Neural cell (in vitro differentiated cells): ENCODE measurements at regions not wholly inside any gene's neighbourhood (a gene's known extent, or its start where the extent isn't known, plus 50 kb on each side); places are given as distances from the start of the nearest gene placed in this dataset.

Experiments used
- H2AFZ ChIP-seq: fragments of 200-600, 300-800 bp; sonication (generic), shearing (Covaris generic); 2 replicates; pipeline ENCODE4 v1.6.0; 2014; ENCODE audit warnings: low read depth, mild to moderate bottlenecking, antibody characterized with exemption, low read length, moderate library complexity
- H3F3A ChIP-seq: fragments of 200-600 bp; shearing (Covaris generic); 2 replicates; pipeline ENCODE4 v1.6.1; 2016; ENCODE audit warnings: mild to moderate bottlenecking, moderate library complexity, mixed read lengths, antibody characterized with exemption, low read length; ENCODE audit not compliant: insufficient read depth, poor library complexity, severe bottlenecking
- H3K27ac ChIP-seq: fragments of 200-600, 300-800 bp; sonication (generic), shearing (Covaris generic); 2 replicates; pipeline ENCODE4 v1.5.1; 2014; ENCODE audit warnings: mild to moderate bottlenecking, low read length, moderate library complexity
- H3K27me3 ChIP-seq: fragments of 300-800, 200-600 bp; sonication (generic), shearing (Covaris generic); 2 replicates; pipeline ENCODE4 v1.6.0; 2014; ENCODE audit warnings: mild to moderate bottlenecking, low read depth, low read length, moderate library complexity; ENCODE audit not compliant: insufficient read depth
- H3K36me3 ChIP-seq: fragments of 300-800, 200-600 bp; sonication (generic), shearing (Covaris generic); 2 replicates; pipeline ENCODE4 v1.5.1; 2014; ENCODE audit warnings: mild to moderate bottlenecking, antibody characterized with exemption, low read length, moderate library complexity; ENCODE audit not compliant: insufficient read depth
- H3K4me2 ChIP-seq: fragments of 300-800, 200-600 bp; sonication (generic), shearing (Covaris generic); 2 replicates; pipeline ENCODE4 v1.6.0; 2014; ENCODE audit warnings: mild to moderate bottlenecking, low read length
- H3K4me3 ChIP-seq: fragments of 300-800, 200-600 bp; sonication (generic), shearing (Covaris generic); 2 replicates; pipeline ENCODE4 v1.5.1; 2014; ENCODE audit warnings: mild to moderate bottlenecking, low read length, moderate library complexity
- H3K79me2 ChIP-seq: fragments of 200-600 bp; shearing (Covaris generic); replicated peaks from 2 replicates; pipeline ENCODE4 v1.6.0; 2014; ENCODE audit warnings: mild to moderate bottlenecking, low read length, moderate library complexity; ENCODE audit not compliant: insufficient read depth
- H3K9ac ChIP-seq: fragments of 300-800, 200-600 bp; sonication (generic), shearing (Covaris generic); 2 replicates; pipeline ENCODE4 v1.6.1; 2016; ENCODE audit warnings: mild to moderate bottlenecking, low read length, mixed read lengths
- H3K9me2 ChIP-seq: fragments of 200-600 bp; shearing (Covaris generic); 2 replicates; pipeline ENCODE4 v1.6.1; 2016; ENCODE audit warnings: mild to moderate bottlenecking, low read length, mixed read lengths; ENCODE audit not compliant: insufficient read depth
- H3K9me3 ChIP-seq: fragments of 200-600, 300-800 bp; sonication (generic), shearing (Covaris generic); 2 replicates; pipeline ENCODE4 v1.6.1; 2016; ENCODE audit warnings: mild to moderate bottlenecking, mixed run types, low read length, moderate library complexity, mixed read lengths
- H4K20me1 ChIP-seq: fragments of 200-600 bp; shearing (Covaris generic); 2 replicates; pipeline ENCODE4 v1.6.1; 2016; ENCODE audit warnings: mild to moderate bottlenecking, mixed run types; ENCODE audit not compliant: insufficient read depth
- EP300 ChIP-seq: fragments of 450-650 bp; conservative IDR thresholded peaks from 2 replicates; pipeline ENCODE4 v1.6.1; 2014; ENCODE audit warnings: antibody characterized with exemption, mild to moderate bottlenecking, moderate library complexity; ENCODE audit not compliant: poor library complexity, severe bottlenecking
- EZH2 ChIP-seq: fragments of 200-600, 300-800 bp; shearing (Covaris generic), sonication (generic); IDR thresholded peaks from 2 replicates; pipeline ENCODE4 v1.6.1; 2014; ENCODE audit warnings: antibody characterized with exemption, low read length, borderline replicate concordance, mild to moderate bottlenecking; ENCODE audit not compliant: insufficient read depth, poor library complexity, severe bottlenecking
- MXI1 ChIP-seq: fragments of 450-650 bp; conservative IDR thresholded peaks from 2 replicates; pipeline ENCODE4 v1.6.1; 2014; ENCODE audit warnings: antibody characterized with exemption, mild to moderate bottlenecking; ENCODE audit not compliant: poor library complexity, severe bottlenecking
- POLR2AphosphoS5 ChIP-seq: IDR thresholded peaks from 2 replicates; pipeline ENCODE4 v1.6.1; 2012
- RAD21 ChIP-seq: fragments of 450-650 bp; conservative IDR thresholded peaks from 2 replicates; pipeline ENCODE4 v1.6.1; 2014; ENCODE audit warnings: antibody characterized with exemption, mild to moderate bottlenecking, moderate library complexity
- SMC3 ChIP-seq: fragments of 450-650 bp; conservative IDR thresholded peaks from 2 replicates; pipeline ENCODE4 v1.6.1; 2014; ENCODE audit warnings: antibody characterized with exemption, mild to moderate bottlenecking, moderate library complexity; ENCODE audit not compliant: poor library complexity
- TAF1 ChIP-seq: IDR thresholded peaks from 2 replicates; pipeline ENCODE4 v1.6.1; 2012; ENCODE audit warnings: low read depth
- TF ChIP-seq, protein P1 (sequence below): IDR thresholded peaks from 2 replicates; pipeline ENCODE4 v1.6.1; 2012; ENCODE audit warnings: borderline replicate concordance
- TF ChIP-seq, protein P2 (sequence below): fragments of 450-650 bp; IDR thresholded peaks from 2 replicates; pipeline ENCODE4 v1.5.1; 2014; ENCODE audit warnings: antibody characterized with exemption, mild to moderate bottlenecking, moderate library complexity; ENCODE audit not compliant: poor library complexity, severe bottlenecking

DNA sequence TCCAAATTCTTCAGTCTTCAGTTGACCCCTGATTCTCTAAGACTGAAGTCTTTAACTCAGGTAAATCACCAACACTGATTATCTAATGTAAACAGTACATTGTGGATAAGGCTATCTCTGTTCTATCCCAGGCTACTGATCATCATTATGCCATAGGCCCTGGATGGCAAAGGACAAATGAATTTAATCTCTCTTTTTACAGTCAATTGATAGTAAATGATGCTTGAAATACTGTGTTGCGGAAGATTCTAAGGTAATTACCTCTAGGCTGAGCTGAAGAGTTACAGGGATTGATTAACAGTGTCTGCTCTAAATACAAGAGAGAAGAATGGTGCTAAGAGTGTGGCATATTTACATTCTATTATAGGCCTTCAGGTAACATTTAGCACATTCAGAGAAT is 264.7 kb downstream of the ACTL7B start:
- Histone ChIP-seq H3K36me3 (no peaks in the 10 kb centered on the region), H3K4me2 (no peak overlapping the region), H3K4me3 (no peak overlapping the region), H3K79me2 (no peaks in the 10 kb centered on the region), H3K27ac (no peak overlapping the region), H3K9ac (no peak overlapping the region), H3K27me3 (no peaks in the 10 kb centered on the region), H3K9me3 (no peaks in the 10 kb centered on the region), H4K20me1 (no peaks in the 10 kb centered on the region), H3K9me2 (no peaks in the 10 kb centered on the region), H3F3A (no peaks in the 10 kb centered on the region), H2AFZ (no peak overlapping the region)
- TF ChIP-seq SMC3: no peak
- TF ChIP-seq TAF1: no peak
- TF ChIP-seq, protein P1, sequence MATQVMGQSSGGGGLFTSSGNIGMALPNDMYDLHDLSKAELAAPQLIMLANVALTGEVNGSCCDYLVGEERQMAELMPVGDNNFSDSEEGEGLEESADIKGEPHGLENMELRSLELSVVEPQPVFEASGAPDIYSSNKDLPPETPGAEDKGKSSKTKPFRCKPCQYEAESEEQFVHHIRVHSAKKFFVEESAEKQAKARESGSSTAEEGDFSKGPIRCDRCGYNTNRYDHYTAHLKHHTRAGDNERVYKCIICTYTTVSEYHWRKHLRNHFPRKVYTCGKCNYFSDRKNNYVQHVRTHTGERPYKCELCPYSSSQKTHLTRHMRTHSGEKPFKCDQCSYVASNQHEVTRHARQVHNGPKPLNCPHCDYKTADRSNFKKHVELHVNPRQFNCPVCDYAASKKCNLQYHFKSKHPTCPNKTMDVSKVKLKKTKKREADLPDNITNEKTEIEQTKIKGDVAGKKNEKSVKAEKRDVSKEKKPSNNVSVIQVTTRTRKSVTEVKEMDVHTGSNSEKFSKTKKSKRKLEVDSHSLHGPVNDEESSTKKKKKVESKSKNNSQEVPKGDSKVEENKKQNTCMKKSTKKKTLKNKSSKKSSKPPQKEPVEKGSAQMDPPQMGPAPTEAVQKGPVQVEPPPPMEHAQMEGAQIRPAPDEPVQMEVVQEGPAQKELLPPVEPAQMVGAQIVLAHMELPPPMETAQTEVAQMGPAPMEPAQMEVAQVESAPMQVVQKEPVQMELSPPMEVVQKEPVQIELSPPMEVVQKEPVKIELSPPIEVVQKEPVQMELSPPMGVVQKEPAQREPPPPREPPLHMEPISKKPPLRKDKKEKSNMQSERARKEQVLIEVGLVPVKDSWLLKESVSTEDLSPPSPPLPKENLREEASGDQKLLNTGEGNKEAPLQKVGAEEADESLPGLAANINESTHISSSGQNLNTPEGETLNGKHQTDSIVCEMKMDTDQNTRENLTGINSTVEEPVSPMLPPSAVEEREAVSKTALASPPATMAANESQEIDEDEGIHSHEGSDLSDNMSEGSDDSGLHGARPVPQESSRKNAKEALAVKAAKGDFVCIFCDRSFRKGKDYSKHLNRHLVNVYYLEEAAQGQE: no peak
- no peak for TF ChIP-seq POLR2AphosphoS5
- TF ChIP-seq MXI1: no peak

DNA sequence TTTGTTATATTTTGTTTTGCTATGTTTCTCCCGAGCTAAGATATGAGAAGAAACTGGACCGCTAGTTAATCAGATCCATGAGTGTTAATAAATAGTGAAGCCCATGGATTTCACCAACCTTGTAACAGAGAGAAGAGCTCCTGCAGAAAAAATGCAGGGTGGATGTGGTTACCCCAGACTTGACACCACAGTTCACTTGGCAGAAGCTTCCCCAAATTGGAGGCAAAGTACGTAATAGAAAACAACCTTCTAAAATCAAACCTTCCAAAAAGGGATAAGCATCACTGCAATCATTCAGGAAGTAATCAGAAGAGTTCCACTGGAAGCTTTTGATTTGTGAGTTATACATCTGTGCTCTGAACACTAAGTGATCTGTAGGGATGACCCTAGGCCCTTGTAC is 267.5 kb downstream of the ACTL7B start:
- Histone ChIP-seq H3K4me3 (no peak overlapping the region), H3K9me2 (no peaks in the 10 kb centered on the region), H3K4me2 (no peak overlapping the region), H3F3A (no peaks in the 10 kb centered on the region), H3K27me3 (no peaks in the 10 kb centered on the region), H3K9ac (no peak overlapping the region), H3K79me2 (no peaks in the 10 kb centered on the region), H2AFZ (no peak overlapping the region), H4K20me1 (no peaks in the 10 kb centered on the region), H3K36me3 (no peaks in the 10 kb centered on the region), H3K9me3 (no peaks in the 10 kb centered on the region), H3K27ac (no peak overlapping the region)
- TF ChIP-seq, protein P2, sequence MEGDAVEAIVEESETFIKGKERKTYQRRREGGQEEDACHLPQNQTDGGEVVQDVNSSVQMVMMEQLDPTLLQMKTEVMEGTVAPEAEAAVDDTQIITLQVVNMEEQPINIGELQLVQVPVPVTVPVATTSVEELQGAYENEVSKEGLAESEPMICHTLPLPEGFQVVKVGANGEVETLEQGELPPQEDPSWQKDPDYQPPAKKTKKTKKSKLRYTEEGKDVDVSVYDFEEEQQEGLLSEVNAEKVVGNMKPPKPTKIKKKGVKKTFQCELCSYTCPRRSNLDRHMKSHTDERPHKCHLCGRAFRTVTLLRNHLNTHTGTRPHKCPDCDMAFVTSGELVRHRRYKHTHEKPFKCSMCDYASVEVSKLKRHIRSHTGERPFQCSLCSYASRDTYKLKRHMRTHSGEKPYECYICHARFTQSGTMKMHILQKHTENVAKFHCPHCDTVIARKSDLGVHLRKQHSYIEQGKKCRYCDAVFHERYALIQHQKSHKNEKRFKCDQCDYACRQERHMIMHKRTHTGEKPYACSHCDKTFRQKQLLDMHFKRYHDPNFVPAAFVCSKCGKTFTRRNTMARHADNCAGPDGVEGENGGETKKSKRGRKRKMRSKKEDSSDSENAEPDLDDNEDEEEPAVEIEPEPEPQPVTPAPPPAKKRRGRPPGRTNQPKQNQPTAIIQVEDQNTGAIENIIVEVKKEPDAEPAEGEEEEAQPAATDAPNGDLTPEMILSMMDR: no peak
- TF ChIP-seq RAD21 (no peak), EP300 (no peak), POLR2AphosphoS5 (no peak), EZH2 (no peak)
- TF ChIP-seq, protein P1: no peak
